Esophagus squamous epithelium (tissue), 5 donors: ENCODE measurements at regions not wholly inside any gene's neighbourhood (a gene's known extent, or its start where the extent isn't known, plus 50 kb on each side); places are given as distances from the start of the nearest gene placed in this dataset.

Experiments used
- DNase-seq: peaks from one replicate; lab custom pipeline; 2025; lab: John Stamatoyannopoulos, UW
- H3K27ac ChIP-seq, 4 donors: fragments of 200-600 bp; sonication (generic); one replicate each; pipeline ENCODE4 v1.5.1; 2016 to 2019; ENCODE audit warnings: mild to moderate bottlenecking in 1 of 4
- H3K27me3 ChIP-seq, 4 donors: fragments of 200-600 bp; sonication (generic); 1 replicate in 3 of 4; 2 replicates in 1 of 4; pipeline versions ENCODE4 v1.5.1 to v1.6.0; 2017 to 2021; ENCODE audit warnings: antibody characterized with exemption in 1 of 4
- H3K36me3 ChIP-seq, 3 donors: fragments of 200-600 bp; sonication (generic); one replicate each; pipeline ENCODE4 v1.5.1; 2016 to 2019
- H3K4me1 ChIP-seq, 3 donors: fragments of 200-600 bp; sonication (generic); one replicate each; pipeline ENCODE4 v1.5.1; 2017 to 2019
- H3K4me3 ChIP-seq, 4 donors: fragments of 200-600 bp; sonication (generic); 1 replicate in 3 of 4; 2 replicates in 1 of 4; pipeline ENCODE4 v1.5.1; 2016 to 2019; ENCODE audit warnings: mild to moderate bottlenecking in 2 of 4, moderate library complexity in 1 of 4
- H3K9me3 ChIP-seq, 3 donors: fragments of 200-600 bp; sonication (generic); one replicate each; pipeline ENCODE4 v1.5.1; 2016 to 2019
- CTCF ChIP-seq, 6 experiments: fragments of 450-650 bp in 4 of 6; fragments of 200-600 bp in 2 of 6; sonication (generic) in 2 of 6; IDR thresholded peaks; one replicate each; pipeline ENCODE4 v1.5.1; 2016 to 2019; ENCODE audit warnings: antibody characterized with exemption in 6 of 6, mild to moderate bottlenecking in 4 of 6, moderate library complexity in 4 of 6
- POLR2A ChIP-seq, 4 donors: fragments of 450-650 bp; IDR thresholded peaks; one replicate each; pipeline ENCODE4 v1.6.1; 2017; ENCODE audit warnings: antibody characterized with exemption in 4 of 4, mild to moderate bottlenecking in 4 of 4, moderate library complexity in 3 of 4
- whole genome bisulfite sequencing, 2 donors: methylation state at CpG; one replicate each; pipeline ENCODE4 v1.1.5; 2018; 5-methylcytosine and 5-hydroxymethylcytosine counted together
- intact Hi-C: fragments of 100-400 bp; cut with DNase I; formaldehyde crosslinking; loops from one replicate; pipeline ENCODE4 v1.15.0; 2022
- donor health status: DM: yes; HTN: yes; CAD: no.

- no peaks in the 10 kb centered on the region for H3K4me1 ChIP-seq
- no peaks in the 10 kb centered on the region for H3K9me3 ChIP-seq
- intact Hi-C loops: no loop called here
- no peaks in the 10 kb centered on the region for H3K27me3 ChIP-seq
- no peak overlapping the region for H3K27ac ChIP-seq
- TF ChIP-seq CTCF (IDR thresholded peaks at IDR 0.05) (no peak), POLR2A (IDR thresholded peaks at IDR 0.05) (no peak)
- no peak overlapping the region for H3K4me3 ChIP-seq
- no peaks in the 10 kb centered on the region for H3K36me3 ChIP-seq
- WGBS, 2 donors: 66 to 83% methylated on average over 2 to 3 of the region's 3 CpGs
- no peak for DNase-seq
Observed at GRCh38 chr5:106759581-106759980, 911.2 kb downstream of the EFNA5 start.

- 48 to 56% methylated on average over 1 of the region's 1 CpG for WGBS, 2 donors
- Histone ChIP-seq H3K27me3 (no peaks in the 10 kb centered on the region), H3K27ac (no peak overlapping the region), H3K36me3 (no peaks in the 10 kb centered on the region), H3K9me3 (no peaks in the 10 kb centered on the region), H3K4me3 (no peak overlapping the region), H3K4me1 (no peaks in the 10 kb centered on the region)
- intact Hi-C loops: no loop called here
- no peak for DNase-seq
- no peak for TF ChIP-seq POLR2A (IDR thresholded peaks at IDR 0.05)
- no peak for TF ChIP-seq CTCF (IDR thresholded peaks at IDR 0.05)
Observed at GRCh38 chr5:106759152-106759551, 911.6 kb downstream of the EFNA5 start.

GRCh38 chr5:106757672-106758071, 913.1 kb downstream of the EFNA5 start:
- 69% methylated on average over 3 of the region's 3 CpGs for WGBS, 2 donors
- TF ChIP-seq CTCF (IDR thresholded peaks at IDR 0.05): no peak
- no peak for TF ChIP-seq POLR2A (IDR thresholded peaks at IDR 0.05)
- no peak for DNase-seq
- H3K27ac ChIP-seq: no peak overlapping the region
- no peaks in the 10 kb centered on the region for H3K36me3 ChIP-seq
- no peaks in the 10 kb centered on the region for H3K9me3 ChIP-seq
- H3K27me3 ChIP-seq: no peaks in the 10 kb centered on the region
- intact Hi-C loops: no loop called here
- H3K4me3 ChIP-seq: no peak overlapping the region
- no peaks in the 10 kb centered on the region for H3K4me1 ChIP-seq

GRCh38 chr5:106755789-106756188, 914.9 kb downstream of the EFNA5 start:
- Histone ChIP-seq H3K9me3 (no peaks in the 10 kb centered on the region), H3K36me3 (no peaks in the 10 kb centered on the region), H3K27me3 (no peaks in the 10 kb centered on the region), H3K27ac (no peak overlapping the region), H3K4me3 (no peak overlapping the region), H3K4me1 (no peaks in the 10 kb centered on the region)
- no peak for DNase-seq
- TF ChIP-seq CTCF (IDR thresholded peaks at IDR 0.05) (no peak), POLR2A (IDR thresholded peaks at IDR 0.05) (no peak)
- intact Hi-C loops: no loop called here
- 77 to 79% methylated on average over 4 of the region's 4 CpGs for WGBS, 2 donors

GRCh38 chr5:106755066-106755465, 915.7 kb downstream of the EFNA5 start:
- intact Hi-C loops: no loop called here
- Histone ChIP-seq H3K9me3 (no peaks in the 10 kb centered on the region), H3K36me3 (no peaks in the 10 kb centered on the region), H3K4me1 (no peaks in the 10 kb centered on the region), H3K4me3 (no peak overlapping the region), H3K27me3 (no peaks in the 10 kb centered on the region), H3K27ac (no peak overlapping the region)
- DNase-seq: no peak
- 6 to 14% methylated on average over 2 of the region's 2 CpGs for WGBS, 2 donors
- TF ChIP-seq POLR2A (IDR thresholded peaks at IDR 0.05): no peak
- TF ChIP-seq CTCF (IDR thresholded peaks at IDR 0.05): no peak
